Colon (tissue), 2 donors: ENCODE measurements at regions not wholly inside any gene's neighbourhood (a gene's known extent, or its start where the extent isn't known, plus 50 kb on each side); places are given as distances from the start of the nearest gene placed in this dataset.

ENCODE experiments used
- FAIRE-seq: peaks from 2 replicates; lab custom pipeline; 2012; peaks lifted over from hg19 to GRCh38; lab: Jason Lieb, UNC
- donor health status: control.
- donor health status: control.

DNA sequence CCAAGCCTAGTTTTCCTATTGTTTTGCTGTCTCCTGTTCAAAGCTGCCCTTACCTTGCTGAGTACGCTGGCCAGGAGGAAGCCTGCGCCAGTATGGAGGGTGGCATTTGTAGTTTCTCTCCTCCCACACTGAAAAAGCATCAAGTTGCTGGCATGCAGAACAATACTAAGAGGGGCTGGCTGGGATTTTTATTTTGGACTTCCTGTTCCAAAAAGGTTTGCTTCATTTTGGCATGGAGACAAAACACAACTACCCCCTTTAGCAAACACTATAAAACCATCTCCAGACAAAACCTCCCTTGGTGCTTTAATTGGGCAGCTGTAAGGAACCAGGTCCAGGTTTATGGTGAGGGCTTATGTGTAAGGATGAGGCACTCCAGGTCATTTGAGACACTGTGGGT, 457.6 kb downstream of the PDCD6IP start:
- no peak for FAIRE-seq

DNA sequence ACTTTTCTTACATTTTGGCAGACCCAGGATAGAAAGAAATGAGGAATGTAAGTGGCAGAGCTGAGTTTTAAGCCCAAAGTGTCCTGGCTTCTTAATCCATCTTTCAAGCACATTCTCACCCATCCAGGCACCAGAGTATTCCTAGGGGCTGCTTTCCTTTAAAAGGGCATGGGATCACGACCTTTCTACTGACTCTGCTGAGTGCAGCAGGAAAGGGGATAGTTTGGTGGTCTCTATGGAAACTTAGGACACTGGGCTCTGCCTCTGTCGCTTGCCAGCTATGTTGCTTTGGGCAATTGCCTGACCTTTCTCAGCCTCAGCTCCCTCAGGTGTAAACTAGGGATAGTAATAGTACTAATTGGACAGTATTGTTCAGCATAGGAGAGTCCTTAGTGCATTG, 458.4 kb downstream of the PDCD6IP start:
- FAIRE-seq: no peak

DNA sequence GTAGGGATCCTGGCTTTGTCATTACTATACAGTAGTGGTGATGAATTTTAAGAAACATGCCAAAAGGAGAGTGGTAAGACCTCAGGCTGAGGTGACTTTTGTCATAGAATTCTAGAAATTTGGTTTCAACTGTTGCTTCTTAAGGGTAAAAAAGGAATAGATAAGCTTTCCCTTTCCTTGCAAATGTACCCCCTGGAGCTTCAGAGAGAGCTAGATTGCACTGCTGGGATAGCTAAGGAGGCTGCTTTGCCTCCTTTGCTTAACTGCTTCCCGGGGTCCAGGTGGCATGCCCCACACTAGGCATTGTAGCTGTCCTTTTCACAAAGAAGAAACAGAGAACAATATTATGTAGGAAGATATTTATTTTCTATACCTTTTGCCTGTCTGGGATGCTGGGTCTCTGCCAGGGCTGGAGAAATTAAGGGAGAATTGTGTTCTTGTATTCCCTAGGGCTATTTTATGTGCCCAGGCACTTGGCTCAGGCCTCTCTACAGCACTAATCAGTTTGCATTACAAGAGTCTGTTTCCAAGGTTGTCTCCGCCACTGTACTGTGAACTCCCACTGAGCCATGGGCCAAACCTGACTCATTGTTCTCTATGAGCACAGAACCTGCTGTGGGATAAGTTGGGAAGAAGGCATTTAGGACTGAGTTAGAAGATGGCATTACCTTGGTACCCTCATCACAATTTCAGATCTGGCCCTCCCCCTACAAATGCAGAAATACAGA, 460.0 kb downstream of the PDCD6IP start:
- no peak for FAIRE-seq

DNA sequence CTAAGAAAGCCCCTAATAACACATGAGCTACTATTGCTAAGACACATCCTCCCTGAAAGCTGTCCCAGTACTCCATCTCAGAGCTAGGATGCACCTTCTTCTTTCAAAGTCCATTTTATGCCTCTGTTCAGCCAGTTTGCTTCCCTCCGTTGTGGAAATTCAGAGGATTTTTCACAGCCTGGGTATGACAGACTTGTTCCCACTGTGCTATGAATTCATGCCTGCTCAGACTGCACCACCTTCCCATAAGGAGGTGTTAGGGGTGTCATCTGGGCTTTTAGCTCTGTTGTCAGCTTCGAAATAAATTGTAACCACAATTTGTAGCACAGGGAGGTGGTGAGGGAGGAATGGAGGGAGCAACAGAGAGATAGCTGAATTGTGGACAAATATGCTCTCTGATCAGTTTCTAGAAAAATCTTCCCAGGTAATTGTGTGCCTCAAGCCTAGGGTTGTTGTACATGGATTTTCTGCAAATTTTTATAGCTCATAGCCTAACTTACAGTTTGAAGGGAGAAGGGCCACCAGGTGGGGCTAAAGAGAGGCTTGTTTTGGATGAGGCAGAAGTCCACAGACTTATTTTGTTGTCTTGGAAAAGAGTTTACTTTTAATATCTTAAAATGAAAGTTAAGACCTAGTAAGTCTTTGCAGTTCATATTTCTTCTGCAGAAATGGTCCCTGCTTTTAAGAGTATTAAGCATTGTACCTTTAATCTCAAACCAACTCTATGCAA, 462.0 kb downstream of the PDCD6IP start:
- no peak for FAIRE-seq

DNA sequence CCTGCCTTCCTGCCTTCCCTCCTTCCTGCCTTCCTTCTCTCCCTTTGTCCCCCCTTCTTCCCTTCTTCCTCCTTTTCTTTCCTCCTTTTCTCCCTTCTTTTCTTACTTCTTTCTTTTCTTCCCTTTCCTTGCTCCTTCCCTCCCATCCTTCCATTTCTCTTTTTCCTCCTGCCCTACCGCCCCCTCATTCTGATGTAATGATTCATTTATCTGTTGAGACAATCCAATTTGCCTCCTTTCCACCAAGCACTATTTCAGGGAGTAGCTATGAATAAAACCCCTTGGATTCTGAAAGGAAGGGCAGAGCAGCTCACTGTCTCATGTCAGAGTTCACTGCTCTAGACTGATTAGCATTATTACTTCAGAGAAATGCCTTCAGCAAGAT, 462.6 kb downstream of the PDCD6IP start:
- no peak for FAIRE-seq

DNA sequence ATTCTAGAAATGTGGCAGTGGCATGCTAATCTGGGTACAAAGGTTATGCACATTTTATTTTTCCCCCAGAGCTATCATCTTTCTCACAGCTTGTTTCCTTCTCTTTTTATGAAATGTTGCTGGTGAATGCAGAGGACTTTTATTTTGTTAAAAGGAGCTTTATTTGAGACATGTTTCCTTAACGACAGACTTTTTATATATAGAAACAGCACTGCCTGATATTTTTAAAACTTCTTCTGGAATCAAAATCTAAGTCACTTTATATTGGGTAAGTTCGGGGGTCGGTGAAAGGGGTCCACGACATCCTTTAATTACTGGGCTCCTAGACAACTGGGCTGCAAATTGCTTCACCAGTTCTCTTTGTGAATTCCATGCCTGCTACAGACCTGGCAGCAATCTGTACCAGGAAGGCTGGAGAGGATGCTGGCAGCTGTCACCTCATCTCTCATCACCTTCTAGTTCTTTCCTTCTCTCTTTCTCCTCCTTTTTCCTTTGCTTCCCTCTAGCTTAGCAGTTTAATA, 464.7 kb downstream of the PDCD6IP start:
- FAIRE-seq: no peak

DNA sequence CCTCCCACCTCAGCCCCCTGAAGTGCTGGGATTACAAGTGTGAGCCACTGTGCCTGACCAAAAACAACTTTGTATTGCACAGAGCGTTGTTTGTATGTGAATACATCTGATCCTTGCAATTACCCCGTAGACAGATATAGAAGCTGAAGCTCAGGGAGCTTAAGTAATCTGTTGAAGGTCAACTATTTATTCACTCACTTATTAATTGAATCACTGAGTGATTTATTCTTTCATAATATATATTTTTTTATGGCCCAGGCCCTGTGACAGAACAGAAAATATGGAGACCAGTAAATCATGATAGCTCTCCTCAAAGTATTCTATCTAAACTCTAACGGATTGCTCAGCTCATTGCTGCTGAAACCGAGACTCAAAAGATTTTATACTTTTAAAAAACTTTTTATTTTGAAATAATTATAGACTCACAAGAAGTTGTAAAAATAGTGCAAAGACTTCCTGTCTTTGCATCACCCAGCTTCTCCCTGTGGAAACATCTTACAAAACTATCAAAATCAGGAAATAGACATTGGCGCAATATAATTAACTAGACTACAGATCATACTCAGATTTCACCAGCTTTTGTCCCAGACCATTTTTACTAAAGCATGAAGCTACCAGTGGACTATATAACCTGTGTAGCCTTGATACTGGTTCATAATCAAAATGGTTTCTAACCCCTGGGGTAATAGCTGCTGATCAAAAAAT, 466.1 kb downstream of the PDCD6IP start:
- no peak for FAIRE-seq

DNA sequence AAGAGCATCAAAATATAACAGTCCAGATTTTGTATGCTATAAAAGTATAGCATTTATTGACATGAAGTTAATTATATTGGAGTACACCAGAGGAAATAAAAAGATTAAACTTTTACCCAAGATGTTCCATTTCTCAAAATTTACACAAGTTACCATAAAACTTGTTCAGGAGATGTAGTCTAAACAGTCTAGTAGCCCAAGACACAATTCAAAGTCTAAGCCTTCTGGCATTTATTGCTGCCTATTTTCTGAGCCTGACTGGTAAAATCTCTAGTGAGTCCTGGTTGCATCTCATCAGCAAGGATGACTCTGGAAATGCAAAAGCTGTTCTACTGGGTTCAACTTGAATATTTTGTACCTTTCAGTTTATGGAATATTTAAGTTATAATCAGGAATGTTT, 468.7 kb downstream of the PDCD6IP start:
- FAIRE-seq: no peak

DNA sequence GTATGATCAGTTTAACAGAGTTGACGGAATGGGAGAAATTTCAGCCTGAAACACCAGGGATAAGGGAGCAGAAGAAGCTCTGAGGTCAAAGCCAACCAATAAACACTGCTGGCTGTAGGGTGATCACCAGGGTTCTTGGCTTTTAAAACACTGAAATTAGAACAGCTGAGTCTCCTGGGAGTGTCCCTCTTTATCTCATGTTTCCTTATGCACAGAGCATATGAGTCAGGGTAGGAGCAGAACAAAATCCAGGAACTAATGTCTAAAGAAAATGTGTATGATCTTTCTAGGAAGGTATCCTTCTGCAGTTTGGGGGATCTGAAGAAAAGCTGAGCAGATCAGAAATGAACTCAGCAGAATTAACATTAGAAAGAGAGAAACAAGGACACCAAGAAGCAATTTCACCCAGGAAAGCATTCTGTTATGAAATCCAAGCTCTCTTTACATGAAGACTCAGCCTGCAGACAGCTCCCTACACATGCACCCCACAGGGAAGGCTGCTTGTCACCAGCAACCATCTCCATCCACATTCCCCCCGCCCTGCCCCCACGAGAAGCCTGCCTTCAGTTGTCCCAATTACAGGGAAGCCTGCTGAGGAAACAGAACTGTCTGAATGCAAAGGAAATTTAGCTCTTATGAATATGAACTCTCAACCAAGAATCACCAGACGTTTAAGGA, 469.7 kb downstream of the PDCD6IP start:
- no peak for FAIRE-seq

DNA sequence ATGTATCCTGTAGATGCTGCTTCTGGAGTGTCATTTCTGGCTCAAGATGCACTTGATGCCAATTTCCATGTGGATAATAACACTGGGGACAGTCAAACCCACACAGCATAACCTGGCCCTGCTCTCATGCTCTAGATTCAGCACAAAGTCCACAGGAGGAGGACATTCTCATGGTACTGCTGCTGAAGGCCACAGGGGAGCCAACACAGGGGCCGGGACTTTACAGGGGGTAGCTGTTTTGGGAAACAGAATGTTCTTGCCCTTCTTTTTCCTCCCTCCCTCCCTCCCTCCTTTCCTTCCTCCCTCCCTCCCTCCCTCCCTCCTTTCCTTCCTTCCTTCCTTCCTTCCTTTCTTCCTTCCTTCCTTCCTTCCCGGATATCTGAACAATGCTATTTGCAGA, 477.4 kb downstream of the PDCD6IP start:
- no peak for FAIRE-seq

DNA sequence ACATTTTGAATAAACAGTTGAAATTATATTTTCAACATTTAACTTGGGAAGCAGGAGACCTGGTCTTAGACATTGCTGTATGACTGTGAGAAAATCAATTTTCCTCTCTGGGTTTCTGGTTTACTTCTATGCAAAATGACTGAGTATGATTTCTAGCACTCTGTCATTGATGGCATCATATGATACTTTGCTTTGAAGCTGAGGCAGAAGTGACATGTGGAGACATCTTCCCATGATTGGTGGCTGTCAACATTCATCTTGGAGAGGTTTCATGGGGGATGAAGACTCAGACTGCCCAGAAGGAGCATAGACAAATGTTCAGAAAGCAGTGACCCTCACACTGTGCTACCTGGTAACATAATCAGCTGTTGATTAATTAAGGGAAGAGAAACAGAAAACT, 477.9 kb downstream of the PDCD6IP start:
- no peak for FAIRE-seq

DNA sequence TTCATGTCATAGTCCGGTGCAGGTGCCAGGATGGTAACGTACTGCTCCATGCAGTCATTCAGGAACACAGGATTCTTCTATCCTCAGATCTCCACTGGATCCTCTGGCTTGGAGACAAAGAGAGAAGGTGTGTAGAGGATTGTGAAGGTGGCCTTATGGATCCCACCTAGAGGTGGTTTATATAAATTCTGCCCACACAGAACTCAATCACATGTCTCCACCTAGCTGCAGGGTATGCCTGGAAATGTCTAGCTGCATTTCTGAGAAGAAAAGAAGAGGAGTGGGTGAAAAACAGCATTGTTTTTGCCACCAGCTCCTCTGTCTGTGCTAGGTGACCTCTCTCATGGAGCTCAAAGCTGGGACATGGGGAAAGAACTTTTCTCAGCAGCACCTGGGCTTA, 478.7 kb downstream of the PDCD6IP start:
- no peak for FAIRE-seq

DNA sequence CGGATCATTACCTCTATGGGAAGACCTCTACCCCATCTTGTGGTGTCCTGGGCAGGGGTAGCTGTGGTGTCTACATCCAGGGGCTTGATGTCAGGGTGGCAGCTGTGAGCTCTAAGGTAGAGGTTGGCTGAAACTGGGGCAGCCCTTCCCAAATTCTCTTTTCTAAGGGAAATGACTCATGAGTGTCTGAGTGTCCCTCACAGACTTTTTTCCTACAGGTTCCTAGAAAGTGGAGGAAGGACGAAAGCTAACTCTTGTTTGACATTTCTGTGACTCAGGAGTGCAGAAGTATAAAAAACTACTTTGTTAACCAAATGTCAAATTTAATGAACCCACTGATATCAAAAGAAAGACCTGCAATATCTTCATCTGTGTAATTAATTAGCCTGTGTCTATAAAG, 481.5 kb downstream of the PDCD6IP start:
- FAIRE-seq: no peak

DNA sequence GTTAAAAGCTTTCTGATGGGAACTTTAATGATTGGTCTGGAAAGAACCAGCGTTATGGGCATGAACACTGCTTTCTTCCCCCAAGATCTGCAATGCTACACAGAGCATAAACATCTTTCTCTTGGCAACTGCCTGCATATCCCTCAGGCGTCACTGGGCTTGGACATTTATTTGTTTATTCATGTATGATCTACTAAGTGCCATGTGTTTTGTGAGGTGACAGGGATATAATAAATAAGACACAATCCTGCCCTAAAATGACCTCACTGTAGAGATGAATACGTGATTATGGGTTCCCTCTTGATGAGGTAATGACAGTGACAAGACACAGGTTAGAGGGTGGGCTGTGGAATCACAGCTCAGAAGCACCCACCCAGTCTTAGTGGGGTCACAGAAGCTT, 485.3 kb downstream of the PDCD6IP start:
- FAIRE-seq: no peak

DNA sequence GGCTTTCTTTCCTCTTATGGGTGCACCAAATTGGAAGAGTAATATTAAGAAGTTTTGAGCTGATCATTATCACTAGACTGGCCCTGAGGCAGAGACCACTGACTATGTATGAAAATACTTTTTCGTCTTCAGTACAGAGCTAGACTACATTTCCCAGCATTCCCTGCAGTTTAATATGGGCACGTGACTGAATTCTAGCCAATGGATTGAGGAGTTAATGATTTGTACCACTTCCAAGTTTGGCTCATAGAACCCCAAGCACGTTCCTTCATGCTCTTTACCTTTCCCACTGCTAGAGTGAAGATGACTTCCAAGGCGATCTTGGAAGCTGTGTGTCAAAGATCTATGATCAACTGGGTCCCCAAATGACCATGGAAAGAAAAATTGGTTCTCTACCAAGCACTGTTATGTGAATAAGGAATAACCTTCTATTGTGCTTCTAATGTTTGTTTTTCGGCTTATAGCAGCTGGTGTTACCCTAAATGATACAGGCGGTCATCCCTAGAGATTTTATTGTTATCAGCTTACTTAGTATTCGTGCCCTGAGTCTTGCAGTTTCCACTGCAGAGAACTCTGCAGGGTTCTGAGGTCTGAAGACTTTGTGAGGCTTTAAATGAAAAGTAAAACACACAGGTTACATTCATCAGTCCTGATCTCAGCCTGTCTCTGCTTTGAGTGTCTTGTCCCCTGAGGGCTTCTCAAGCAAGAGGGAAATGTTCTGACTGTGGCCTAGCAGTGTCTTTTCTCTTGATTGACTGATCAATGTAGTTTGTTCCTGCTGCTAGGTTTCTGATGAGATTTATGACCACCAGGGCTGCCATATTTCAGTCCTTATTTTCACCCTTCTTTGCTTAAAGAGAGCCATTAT, 486.8 kb downstream of the PDCD6IP start:
- FAIRE-seq: no peak

DNA sequence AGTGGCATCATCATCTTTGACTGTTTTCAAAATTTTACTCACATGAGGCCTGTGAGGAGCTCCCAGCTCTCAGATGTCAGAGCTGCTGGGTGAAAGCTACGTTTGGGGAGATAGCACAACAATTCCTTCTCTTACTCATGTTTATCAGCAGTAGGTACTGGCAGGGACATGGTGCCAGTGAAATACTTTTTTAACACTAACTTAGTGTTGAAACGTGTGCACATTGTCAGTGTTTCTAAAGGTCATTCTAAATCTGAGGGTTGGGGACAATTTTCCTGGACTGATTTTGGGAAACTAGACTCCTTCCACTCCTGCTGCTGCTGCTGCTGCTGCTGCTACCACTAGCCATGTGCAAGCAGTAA, 487.4 kb downstream of the PDCD6IP start:
- FAIRE-seq: no peak

DNA sequence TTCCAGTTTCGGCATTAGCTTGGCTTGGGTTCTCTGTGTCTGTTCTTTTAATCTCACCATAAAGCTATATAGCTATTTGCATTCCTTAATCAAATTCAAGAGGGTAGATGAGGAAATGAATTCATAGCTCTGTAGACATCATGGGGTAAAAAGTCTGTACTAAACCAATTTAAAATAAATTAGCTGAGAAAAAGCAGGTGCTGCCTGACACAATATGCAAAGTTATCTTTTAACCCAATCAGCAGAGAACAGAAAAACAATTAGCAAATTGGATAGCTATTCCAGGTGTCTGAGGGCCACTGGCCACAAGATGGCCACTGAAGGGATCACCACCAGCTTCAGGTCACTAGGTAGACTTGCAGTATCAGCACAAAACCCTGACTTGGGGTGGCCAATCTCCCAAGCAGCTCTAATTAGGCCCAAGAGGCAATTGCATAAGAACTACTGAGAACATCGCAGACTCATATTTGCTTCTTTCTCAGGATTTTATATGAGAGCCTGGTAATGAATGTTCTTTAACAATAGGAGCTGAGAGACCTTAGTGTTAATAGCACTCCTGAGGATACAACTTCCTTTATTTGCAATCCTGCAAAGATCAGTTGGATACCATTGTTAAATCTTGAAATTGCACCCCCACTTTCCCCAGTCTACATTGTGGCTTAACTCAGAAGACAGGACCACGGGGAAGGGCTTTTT, 494.3 kb downstream of the PDCD6IP start:
- FAIRE-seq: no peak

DNA sequence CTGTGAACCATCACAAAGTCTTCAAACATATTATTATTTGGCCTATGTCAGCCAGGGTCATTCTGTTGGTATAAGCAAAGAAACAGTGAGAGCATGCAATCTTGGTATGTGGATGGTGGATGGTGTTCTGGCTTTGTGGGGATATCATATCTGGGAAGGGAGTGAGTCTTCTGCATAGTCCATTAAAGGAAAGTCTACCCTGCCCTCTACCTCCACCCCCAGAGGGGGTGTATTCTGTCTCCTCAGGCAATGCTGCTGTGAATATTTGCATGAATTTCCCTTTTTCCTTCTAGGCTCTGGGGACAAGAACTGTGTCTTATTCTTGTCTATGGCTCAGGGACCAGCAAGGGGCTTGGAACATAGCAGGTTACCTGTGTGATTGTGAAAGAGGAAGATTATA, 495.8 kb downstream of the PDCD6IP start:
- FAIRE-seq: no peak

DNA sequence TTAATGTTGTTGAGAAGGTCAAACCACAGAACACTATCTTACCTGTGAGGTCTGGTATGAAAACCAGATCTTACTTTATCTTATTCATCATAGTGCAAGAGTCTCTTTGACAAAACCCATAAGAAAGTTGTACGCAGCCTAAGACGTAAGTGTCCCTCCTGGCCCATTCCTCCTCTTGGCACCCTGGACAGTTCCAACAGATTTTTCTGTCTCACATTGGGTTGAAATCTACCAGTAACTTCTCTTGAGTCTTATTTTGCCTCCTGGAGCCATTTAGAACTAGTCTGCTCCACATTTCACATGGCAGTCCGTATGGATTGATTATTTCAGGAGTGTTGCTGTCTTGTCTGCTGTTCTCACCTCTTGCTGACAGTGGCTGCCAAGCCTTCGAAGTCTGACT, 498.4 kb downstream of the PDCD6IP start:
- FAIRE-seq: no peak

DNA sequence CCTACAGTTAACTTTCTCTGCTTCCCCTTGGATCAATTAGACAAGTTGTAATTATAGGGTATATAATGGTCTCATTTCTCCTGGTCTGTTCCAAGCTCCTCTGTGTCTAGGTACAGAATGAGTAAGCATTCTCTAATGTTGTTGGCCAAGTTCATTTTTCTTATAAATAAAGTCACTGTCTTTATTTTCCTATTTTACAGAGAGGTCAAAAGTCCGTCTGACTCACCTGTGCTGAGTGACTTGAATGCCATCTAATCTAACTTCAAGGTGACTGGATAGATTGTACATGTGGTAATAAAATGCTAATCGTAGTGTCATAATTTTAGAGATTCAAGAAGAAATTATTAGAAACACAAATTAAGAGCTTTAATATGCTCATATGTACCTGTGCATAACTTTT, 500.2 kb downstream of the PDCD6IP start:
- FAIRE-seq: no peak

DNA sequence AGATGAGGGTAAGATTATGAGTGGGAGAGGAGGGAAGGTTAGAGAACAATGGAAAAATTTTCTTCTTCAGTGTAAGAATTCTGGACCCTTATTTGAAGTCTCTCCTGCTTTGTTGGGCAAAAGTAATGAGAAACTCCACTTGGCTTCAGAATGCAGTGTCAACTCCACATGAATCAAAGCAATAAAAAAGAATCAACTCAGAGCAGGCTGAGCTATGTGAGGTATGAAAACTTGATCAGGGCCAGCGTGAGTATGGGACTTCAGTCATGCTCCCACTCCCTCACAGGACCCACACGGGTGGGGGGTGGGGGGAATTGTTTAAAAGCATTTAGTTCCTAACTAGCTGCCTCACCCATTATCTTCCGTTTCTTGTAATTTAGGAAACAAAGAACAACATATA, 502.2 kb downstream of the PDCD6IP start:
- FAIRE-seq: no peak
